NCI-H82 treated with DMSO at 0.1 percent for 48 hours (cell line): ENCODE measurements at regions not wholly inside any gene's neighbourhood (a gene's known extent, or its start where the extent isn't known, plus 50 kb on each side); places are given as distances from the start of the nearest gene placed in this dataset.

Experiments
- DNase-seq: peaks from one replicate; lab custom pipeline; 2025; ENCODE audit not compliant: unreplicated experiment; lab: John Stamatoyannopoulos, UW

- no peak for DNase-seq
These were observed 245.0 kb upstream of the SORCS1 start for GRCh38 chr10:107409522-107409921.

- DNase-seq: no peak
These were observed 233.6 kb upstream of the SORCS1 start for GRCh38 chr10:107398115-107398514.

- DNase-seq: no peak
These were observed 227.4 kb upstream of the SORCS1 start for GRCh38 chr10:107391901-107392300.

GRCh38 chr10:107390563-107390962, 226.1 kb upstream of the SORCS1 start:
- no peak for DNase-seq

GRCh38 chr10:107383357-107383756, 218.9 kb upstream of the SORCS1 start:
- DNase-seq: no peak

- DNase-seq: no peak
These were observed 215.1 kb upstream of the SORCS1 start for GRCh38 chr10:107379601-107380000.

- DNase-seq: no peak
These were observed 207.3 kb upstream of the SORCS1 start for GRCh38 chr10:107371801-107372200.

- DNase-seq: no peak
These were observed 200.4 kb upstream of the SORCS1 start for GRCh38 chr10:107364872-107365271.

GRCh38 chr10:107362306-107362705, 197.8 kb upstream of the SORCS1 start:
- no peak for DNase-seq

- no peak for DNase-seq
These were observed 192.5 kb upstream of the SORCS1 start for GRCh38 chr10:107357033-107357432.

GRCh38 chr10:107356396-107356795, 191.9 kb upstream of the SORCS1 start:
- no peak for DNase-seq

GRCh38 chr10:107342711-107343110, 178.2 kb upstream of the SORCS1 start:
- DNase-seq: no peak

GRCh38 chr10:107341281-107341680, 176.8 kb upstream of the SORCS1 start:
- no peak for DNase-seq

- DNase-seq: no peak
These were observed 175.8 kb upstream of the SORCS1 start for GRCh38 chr10:107340326-107340725.

- DNase-seq: no peak
These were observed 171.6 kb upstream of the SORCS1 start for GRCh38 chr10:107336061-107336460.

- no peak for DNase-seq
These were observed 153.1 kb upstream of the SORCS1 start for GRCh38 chr10:107317592-107317991.

GRCh38 chr10:107303203-107303602, 138.7 kb upstream of the SORCS1 start:
- no peak for DNase-seq

GRCh38 chr10:107299606-107300005, 135.1 kb upstream of the SORCS1 start:
- no peak for DNase-seq

GRCh38 chr10:107284187-107284586, 119.7 kb upstream of the SORCS1 start:
- DNase-seq: no peak

- DNase-seq: no peak
These were observed 115.8 kb upstream of the SORCS1 start for GRCh38 chr10:107280293-107280692.

- no peak for DNase-seq
These were observed 113.1 kb upstream of the SORCS1 start for GRCh38 chr10:107277591-107277990.

- no peak for DNase-seq
These were observed 111.3 kb upstream of the SORCS1 start for GRCh38 chr10:107275806-107276205.

- DNase-seq: no peak
These were observed 105.1 kb upstream of the SORCS1 start for GRCh38 chr10:107269626-107270025.

- peak; percentile 82 for DNase-seq
These were observed 100.2 kb upstream of the SORCS1 start for GRCh38 chr10:107264742-107265141.
